SU-DHL-6 (cell line): ENCODE measurements at regions not wholly inside any gene's neighbourhood (a gene's known extent, or its start where the extent isn't known, plus 50 kb on each side); places are given as distances from the start of the nearest gene placed in this dataset.

ENCODE experiments used
- H2AFZ ChIP-seq: fragments of 200-600 bp; sonication (generic); 2 replicates; pipeline ENCODE4 v1.6.1; 2014; ENCODE audit warnings: low read depth, mild to moderate bottlenecking, moderate library complexity, mixed read lengths, antibody characterized with exemption, low read length; ENCODE audit not compliant: severe bottlenecking
- H3F3A ChIP-seq: fragments of 200-600 bp; shearing (Covaris generic); 2 replicates; pipeline ENCODE4 v1.6.0; 2016; ENCODE audit warnings: antibody characterized with exemption, mild to moderate bottlenecking; ENCODE audit not compliant: insufficient read depth
- H3K27ac ChIP-seq: fragments of 200-600 bp; sonication (generic); 2 replicates; pipeline ENCODE4 v1.5.1; 2016; ENCODE audit warnings: low read depth, mild to moderate bottlenecking, low read length, moderate library complexity, mixed read lengths
- H3K27me3 ChIP-seq: fragments of 200-600 bp; sonication (generic), shearing (Covaris generic); 2 replicates; pipeline ENCODE4 v1.6.0; 2014; ENCODE audit warnings: mild to moderate bottlenecking, low read length
- H3K36me3 ChIP-seq: fragments of 200-600 bp; sonication (generic); 2 replicates; pipeline ENCODE4 v1.6.1; 2014; ENCODE audit warnings: mild to moderate bottlenecking, low read length, mixed read lengths
- H3K4me2 ChIP-seq: fragments of 300-600, 200-600 bp; shearing (Covaris generic), sonication (generic); 2 replicates; pipeline ENCODE4 v1.6.0; 2014; ENCODE audit warnings: low read length, low read depth, mild to moderate bottlenecking; ENCODE audit not compliant: poor library complexity, severe bottlenecking
- H3K4me3 ChIP-seq: fragments of 200-600 bp; sonication (generic); 2 replicates; pipeline ENCODE4 v1.5.1; 2014; ENCODE audit warnings: antibody characterized with exemption, low read length, mild to moderate bottlenecking, mixed read lengths; ENCODE audit not compliant: insufficient read depth, poor library complexity, severe bottlenecking
- H3K79me2 ChIP-seq: fragments of 200-600 bp; sonication (generic); 2 replicates; pipeline ENCODE4 v1.6.1; 2014; ENCODE audit warnings: mild to moderate bottlenecking, low read length, moderate library complexity; ENCODE audit not compliant: insufficient read depth
- H3K9ac ChIP-seq: fragments of 200-600 bp; sonication (generic); 2 replicates; pipeline ENCODE4 v1.7.0; 2014; ENCODE audit warnings: mild to moderate bottlenecking, low read length
- H3K9me2 ChIP-seq: fragments of 200-600 bp; sonication (generic); replicated peaks from 2 replicates; pipeline ENCODE4 v1.6.1; 2014; ENCODE audit warnings: low read length; ENCODE audit not compliant: insufficient read depth
- H3K9me3 ChIP-seq: fragments of 200-600 bp; sonication (generic); 2 replicates; pipeline ENCODE4 v1.6.1; 2014; ENCODE audit warnings: low read length, mixed read lengths; ENCODE audit not compliant: insufficient read depth
- H4K20me1 ChIP-seq: fragments of 200-600 bp; sonication (generic); 2 replicates; pipeline ENCODE4 v1.6.1; 2014; ENCODE audit warnings: low read depth, mild to moderate bottlenecking, antibody characterized with exemption, low read length, moderate library complexity, mixed read lengths
- EZH2phosphoT487 ChIP-seq: fragments of 200-600 bp; sonication (generic), shearing (Covaris generic); conservative IDR thresholded peaks from 2 replicates; pipeline ENCODE4 v1.6.1; 2018; ENCODE audit warnings: mild to moderate bottlenecking, antibody characterized with exemption, low read length, moderate library complexity, mixed read lengths
- TF ChIP-seq, protein P1 (sequence below): fragments of 200-600 bp; sonication (generic); IDR thresholded peaks from one replicate; pipeline ENCODE4 v1.5.1; 2017; ENCODE audit warnings: antibody characterized with exemption, mild to moderate bottlenecking, low read length, moderate library complexity; ENCODE audit not compliant: insufficient read depth, poor library complexity, severe bottlenecking

DNA sequence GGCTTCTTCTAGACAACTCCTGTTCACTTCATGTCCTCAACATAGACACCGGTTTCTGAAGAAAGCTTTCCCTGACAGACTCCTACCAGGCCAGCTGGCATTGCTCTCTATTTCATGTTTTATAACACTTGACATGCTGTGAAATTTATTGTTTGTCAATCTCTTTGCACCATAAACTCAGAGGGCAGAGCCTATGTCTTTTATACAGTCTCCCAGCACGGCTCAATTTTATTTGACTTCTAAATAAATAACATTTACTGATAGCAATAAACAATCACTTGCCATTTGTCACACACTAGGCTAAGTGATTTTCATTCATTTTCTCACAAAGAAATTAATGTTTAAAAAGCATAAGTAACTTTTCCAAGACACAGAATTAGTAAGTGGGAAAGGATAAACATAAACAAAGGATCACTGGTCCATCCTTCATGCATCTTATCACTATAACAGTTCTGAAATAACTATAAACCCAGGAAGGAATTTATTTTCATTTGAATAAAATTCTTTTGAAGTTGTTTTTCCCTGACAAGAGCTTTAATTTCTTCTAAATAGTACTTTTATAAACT is 577.6 kb downstream of the TECRL start:
- Histone ChIP-seq H3K4me2 (peak overlapping the region; percentile 27), H3F3A (no peaks in the 10 kb centered on the region), H3K36me3 (no peaks in the 10 kb centered on the region), H3K9me2 (no peaks in the 10 kb centered on the region), H3K27me3 (no peaks in the 10 kb centered on the region), H4K20me1 (no peaks in the 10 kb centered on the region), H3K4me3 (no peak overlapping the region), H3K9me3 (no peaks in the 10 kb centered on the region), H3K9ac (no peak overlapping the region), H2AFZ (peak overlapping the region; percentile 81), H3K79me2 (no peaks in the 10 kb centered on the region), H3K27ac (no peak overlapping the region)
- TF ChIP-seq, protein P1, sequence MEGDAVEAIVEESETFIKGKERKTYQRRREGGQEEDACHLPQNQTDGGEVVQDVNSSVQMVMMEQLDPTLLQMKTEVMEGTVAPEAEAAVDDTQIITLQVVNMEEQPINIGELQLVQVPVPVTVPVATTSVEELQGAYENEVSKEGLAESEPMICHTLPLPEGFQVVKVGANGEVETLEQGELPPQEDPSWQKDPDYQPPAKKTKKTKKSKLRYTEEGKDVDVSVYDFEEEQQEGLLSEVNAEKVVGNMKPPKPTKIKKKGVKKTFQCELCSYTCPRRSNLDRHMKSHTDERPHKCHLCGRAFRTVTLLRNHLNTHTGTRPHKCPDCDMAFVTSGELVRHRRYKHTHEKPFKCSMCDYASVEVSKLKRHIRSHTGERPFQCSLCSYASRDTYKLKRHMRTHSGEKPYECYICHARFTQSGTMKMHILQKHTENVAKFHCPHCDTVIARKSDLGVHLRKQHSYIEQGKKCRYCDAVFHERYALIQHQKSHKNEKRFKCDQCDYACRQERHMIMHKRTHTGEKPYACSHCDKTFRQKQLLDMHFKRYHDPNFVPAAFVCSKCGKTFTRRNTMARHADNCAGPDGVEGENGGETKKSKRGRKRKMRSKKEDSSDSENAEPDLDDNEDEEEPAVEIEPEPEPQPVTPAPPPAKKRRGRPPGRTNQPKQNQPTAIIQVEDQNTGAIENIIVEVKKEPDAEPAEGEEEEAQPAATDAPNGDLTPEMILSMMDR = no peak
- TF ChIP-seq EZH2phosphoT487 = no peak

GRCh38 chr4:63817196-63817865 is 591.9 kb downstream of the TECRL start:
- no peaks in the 10 kb centered on the region for H3K9me3 ChIP-seq
- H3K9ac ChIP-seq = no peak overlapping the region
- no peaks in the 10 kb centered on the region for H4K20me1 ChIP-seq
- TF ChIP-seq EZH2phosphoT487 = no peak
- TF ChIP-seq, protein P1 = no peak
- no peak overlapping the region for H3K27ac ChIP-seq
- no peak overlapping the region for H3K4me2 ChIP-seq
- H3K9me2 ChIP-seq = no peaks in the 10 kb centered on the region
- no peaks in the 10 kb centered on the region for H3K79me2 ChIP-seq
- no peaks in the 10 kb centered on the region for H3K36me3 ChIP-seq
- H3F3A ChIP-seq = no peaks in the 10 kb centered on the region
- H3K4me3 ChIP-seq = no peak overlapping the region
- no peak overlapping the region for H2AFZ ChIP-seq
- H3K27me3 ChIP-seq = no peaks in the 10 kb centered on the region

DNA sequence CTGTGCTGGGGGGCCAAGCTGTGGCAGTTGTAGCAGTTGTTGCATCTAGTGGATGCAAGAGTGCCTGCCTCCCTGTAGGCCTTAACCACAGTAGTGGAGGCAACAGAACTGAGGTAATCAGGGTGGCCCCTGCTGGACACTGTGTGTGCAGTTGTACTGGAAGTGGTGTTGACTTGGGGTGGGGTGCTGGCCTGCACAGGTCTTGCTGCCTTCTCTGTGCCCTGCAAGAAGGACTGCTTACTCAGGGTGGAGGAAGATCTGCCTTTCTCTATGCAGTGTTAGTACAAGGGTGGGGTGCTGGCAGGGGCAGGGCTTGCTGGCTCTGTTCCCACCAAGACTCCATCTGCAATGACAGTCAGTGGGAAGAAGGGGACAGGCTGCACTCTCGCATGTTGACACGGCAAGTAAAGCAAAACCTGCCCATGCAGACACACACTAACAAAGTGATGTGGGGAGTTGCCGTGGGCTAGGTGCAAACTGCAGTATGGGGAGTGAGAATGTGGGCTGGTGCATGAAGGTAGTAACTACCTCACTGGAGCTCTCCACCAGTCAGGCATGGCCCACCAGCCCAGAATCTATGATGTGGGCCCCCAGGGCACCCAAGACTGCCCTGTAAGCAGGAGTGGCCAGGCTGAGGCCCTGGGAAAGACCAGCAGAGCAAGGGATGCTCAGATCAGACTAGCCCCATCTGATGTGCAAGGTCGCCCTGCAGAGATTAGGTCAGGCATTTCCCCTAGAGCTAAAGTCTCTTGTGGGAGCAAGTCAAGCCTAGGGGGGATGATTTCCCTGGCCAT is 594.9 kb downstream of the TECRL start:
- H3K9me2 ChIP-seq = no peaks in the 10 kb centered on the region
- no peak for TF ChIP-seq EZH2phosphoT487
- TF ChIP-seq, protein P1 = no peak
- H4K20me1 ChIP-seq = no peaks in the 10 kb centered on the region

More for the DNA sequence above, 594.9 kb downstream of the TECRL start:
- no peaks in the 10 kb centered on the region for H3K79me2 ChIP-seq
- H2AFZ ChIP-seq = no peak overlapping the region
- H3F3A ChIP-seq = no peaks in the 10 kb centered on the region
- no peak overlapping the region for H3K9ac ChIP-seq
- H3K9me3 ChIP-seq = no peaks in the 10 kb centered on the region
- no peak overlapping the region for H3K4me3 ChIP-seq
- H3K4me2 ChIP-seq = no peak overlapping the region
- H3K36me3 ChIP-seq = no peaks in the 10 kb centered on the region
- H3K27me3 ChIP-seq = no peaks in the 10 kb centered on the region
- H3K27ac ChIP-seq = no peak overlapping the region
